ENCODE measurements at regions not wholly inside any gene's neighbourhood (a gene's known extent, or its start where the extent isn't known, plus 50 kb on each side); places are given as distances from the start of the nearest gene placed in this dataset.

- no peak overlapping the region for H3K4me3 ChIP-seq (ENCODE audit: low read depth, low read length)
- ChIA-PET CTCF (no interaction called here), POLR2A (no interaction called here)
- DNase-seq (ENCODE audit: low read depth, low spot score), result no peak
- TF ChIP-seq CTCF (IDR thresholded peaks at IDR 0.05; ENCODE audit: insufficient read depth, low read length, missing control alignments), result no peak
Measured at GRCh38 chr6:104608101-104608500, 251.6 kb downstream of the HACE1 start.

- no peak for TF ChIP-seq CTCF (IDR thresholded peaks at IDR 0.05; ENCODE audit: insufficient read depth, low read length, missing control alignments)
- CTCF ChIA-PET, result no interaction called here
- POLR2A ChIA-PET, result no interaction called here
- no peak for DNase-seq (ENCODE audit: low read depth, low spot score)
- no peak overlapping the region for H3K4me3 ChIP-seq (ENCODE audit: low read depth, low read length)
Measured at GRCh38 chr6:104607501-104607900, 252.2 kb downstream of the HACE1 start.

- no peak for DNase-seq (ENCODE audit: low read depth, low spot score)
- ChIA-PET POLR2A (no interaction called here), CTCF (no interaction called here)
- no peak for TF ChIP-seq CTCF (IDR thresholded peaks at IDR 0.05; ENCODE audit: insufficient read depth, low read length, missing control alignments)
- no peak overlapping the region for H3K4me3 ChIP-seq (ENCODE audit: low read depth, low read length)
Measured at GRCh38 chr6:104606361-104606760, 253.4 kb downstream of the HACE1 start.

GRCh38 chr6:104604685-104605084, 255.0 kb downstream of the HACE1 start:
- ChIA-PET POLR2A (no interaction called here), CTCF (no interaction called here)
- TF ChIP-seq CTCF (IDR thresholded peaks at IDR 0.05; ENCODE audit: insufficient read depth, low read length, missing control alignments), result no peak

GRCh38 chr6:104603108-104603745, 256.5 kb downstream of the HACE1 start:
- ChIA-PET CTCF (no interaction called here), POLR2A (no interaction called here)
- no peak for TF ChIP-seq CTCF (IDR thresholded peaks at IDR 0.05; ENCODE audit: insufficient read depth, low read length, missing control alignments)
- no peak overlapping the region for H3K4me3 ChIP-seq (ENCODE audit: low read depth, low read length)
- DNase-seq (ENCODE audit: low read depth, low spot score), result no peak

More at GRCh38 chr6:104604685-104605084, 255.0 kb downstream of the HACE1 start:
- no peak for DNase-seq (ENCODE audit: low read depth, low spot score)
- no peak overlapping the region for H3K4me3 ChIP-seq (ENCODE audit: low read depth, low read length)

GRCh38 chr6:104601721-104602120, 258.0 kb downstream of the HACE1 start:
- ChIA-PET POLR2A (no interaction called here), CTCF (no interaction called here)
- no peak for TF ChIP-seq CTCF (IDR thresholded peaks at IDR 0.05; ENCODE audit: insufficient read depth, low read length, missing control alignments)
- no peak for DNase-seq (ENCODE audit: low read depth, low spot score)
- H3K4me3 ChIP-seq (ENCODE audit: low read depth, low read length), result no peak overlapping the region
